H9 (cell line): ENCODE measurements at regions not wholly inside any gene's neighbourhood (a gene's known extent, or its start where the extent isn't known, plus 50 kb on each side); places are given as distances from the start of the nearest gene placed in this dataset.

Experiments used
- DNase-seq: peaks from one replicate; pipeline ENCODE4 v3.0.0-alpha.2; 2017
- H2AFZ ChIP-seq: one replicate; pipeline ENCODE4 v1.6.1; 2013; ENCODE audit warnings: mild to moderate bottlenecking, low read length, control low read depth, moderate library complexity
- H2AK5ac ChIP-seq: 2 replicates; pipeline ENCODE4 v1.6.1; 2013; ENCODE audit warnings: low read length, control low read depth, mixed read lengths; ENCODE audit not compliant: insufficient read length
- H2BK120ac ChIP-seq: one replicate; pipeline ENCODE4 v1.6.1; 2013; ENCODE audit warnings: low read depth, mild to moderate bottlenecking, low read length, control low read depth, inconsistent platforms; ENCODE audit not compliant: poor library complexity, severe bottlenecking
- H2BK12ac ChIP-seq: 2 replicates; pipeline ENCODE4 v1.6.1; 2013; ENCODE audit warnings: low read length, control low read depth, mixed read lengths, low read depth; ENCODE audit not compliant: insufficient read length
- H2BK15ac ChIP-seq: 2 replicates; pipeline ENCODE4 v1.6.1; 2013; ENCODE audit warnings: low read depth, low read length, control low read depth
- H2BK20ac ChIP-seq: one replicate; pipeline ENCODE4 v1.6.1; 2013; ENCODE audit warnings: low read depth, mild to moderate bottlenecking, low read length, control low read depth, inconsistent platforms; ENCODE audit not compliant: poor library complexity, severe bottlenecking
- H2BK5ac ChIP-seq: 2 replicates; pipeline ENCODE4 v1.6.1; 2013; ENCODE audit warnings: low read length, control low read depth, mixed read lengths; ENCODE audit not compliant: insufficient read length
- H3K14ac ChIP-seq: 2 replicates; pipeline ENCODE4 v1.6.1; 2013; ENCODE audit warnings: low read length, control low read depth; ENCODE audit not compliant: insufficient read depth
- H3K18ac ChIP-seq: 2 replicates; pipeline ENCODE4 v1.6.1; 2013; ENCODE audit warnings: low read depth, mild to moderate bottlenecking, mixed read lengths, low read length, control low read depth; ENCODE audit not compliant: insufficient read length
- H3K23ac ChIP-seq: 2 replicates; pipeline ENCODE4 v1.6.1; 2013; ENCODE audit warnings: low read length, control low read depth, mixed read lengths, low read depth; ENCODE audit not compliant: insufficient read length
- H3K23me2 ChIP-seq: 2 replicates; pipeline ENCODE4 v1.6.1; 2013; ENCODE audit warnings: low read depth, mild to moderate bottlenecking, mixed read lengths, low read length, control low read depth; ENCODE audit not compliant: insufficient read length, poor library complexity, severe bottlenecking
- H3K27ac ChIP-seq: 2 replicates; pipeline ENCODE4 v1.5.1; 2013; ENCODE audit warnings: low read length, control low read depth, mixed read lengths, low read depth; ENCODE audit not compliant: insufficient read length
- H3K27me3 ChIP-seq: 2 replicates; pipeline ENCODE4 v1.6.1; 2013; ENCODE audit warnings: low read length, control low read depth, inconsistent platforms; ENCODE audit not compliant: insufficient read depth
- H3K4ac ChIP-seq: 2 replicates; pipeline ENCODE4 v1.6.1; 2013; ENCODE audit warnings: low read depth, mild to moderate bottlenecking, control low read depth, inconsistent platforms, low read length, moderate library complexity
- H3K4me1 ChIP-seq: 2 replicates; pipeline ENCODE4 v1.6.1; 2013; ENCODE audit warnings: low read length, control low read depth, inconsistent platforms; ENCODE audit not compliant: insufficient read depth
- H3K4me2 ChIP-seq: 2 replicates; pipeline ENCODE4 v1.6.1; 2013; ENCODE audit warnings: low read length, control low read depth, mixed read lengths; ENCODE audit not compliant: insufficient read length, insufficient read depth
- H3K56ac ChIP-seq: 2 replicates; pipeline ENCODE4 v1.6.1; 2013; ENCODE audit warnings: low read depth, mild to moderate bottlenecking, mixed read lengths, low read length, control low read depth; ENCODE audit not compliant: insufficient read length
- H3K79me1 ChIP-seq: 2 replicates; pipeline ENCODE4 v1.6.1; 2013; ENCODE audit warnings: low read depth, mild to moderate bottlenecking, moderate library complexity, low read length, control low read depth, inconsistent platforms; ENCODE audit not compliant: insufficient read depth, poor library complexity, severe bottlenecking
- H3K79me2 ChIP-seq: 2 replicates; pipeline ENCODE4 v1.6.1; 2013; ENCODE audit warnings: low read length, control low read depth, inconsistent platforms; ENCODE audit not compliant: insufficient read depth
- H3K9ac ChIP-seq: 2 replicates; pipeline ENCODE4 v1.6.1; 2013; ENCODE audit warnings: low read length, control low read depth, mixed read lengths; ENCODE audit not compliant: insufficient read length; ENCODE audit errors: extremely low read depth
- H3K9me3 ChIP-seq: one replicate; pipeline ENCODE4 v1.6.1; 2013; ENCODE audit warnings: low read depth, low read length, inconsistent platforms; ENCODE audit not compliant: control insufficient read depth
- H3T11ph ChIP-seq: one replicate; pipeline ENCODE4 v1.6.1; 2013; ENCODE audit warnings: mild to moderate bottlenecking, low read length, control low read depth, inconsistent platforms
- H4K20me1 ChIP-seq: one replicate; pipeline ENCODE4 v1.6.1; 2013; ENCODE audit not compliant: control insufficient read depth, insufficient read length, insufficient read depth
- H4K5ac ChIP-seq: 2 replicates; pipeline ENCODE4 v1.6.1; 2013; ENCODE audit warnings: low read depth, mild to moderate bottlenecking, mixed read lengths, low read length, control low read depth; ENCODE audit not compliant: insufficient read length
- H4K8ac ChIP-seq: replicated peaks from 2 replicates; pipeline ENCODE4 v1.6.1; 2013; ENCODE audit warnings: low read length, control low read depth, mixed read lengths, low read depth; ENCODE audit not compliant: insufficient read length
- H4K91ac ChIP-seq: 2 replicates; pipeline ENCODE4 v1.6.1; 2013; ENCODE audit warnings: low read depth, mild to moderate bottlenecking, moderate library complexity, mixed read lengths, low read length, control low read depth; ENCODE audit not compliant: insufficient read length
- H3K27ac Mint-ChIP-seq, 3 experiments: 2 replicates in 2 of 3; 3 replicates in 1 of 3; pipeline ENCODE4 v1.8.0; 2020 to 2021; ENCODE audit warnings: mixed read lengths in 3 of 3, mild to moderate bottlenecking in 1 of 3, moderate library complexity in 1 of 3
- H3K27me3 Mint-ChIP-seq: 2 replicates; pipeline ENCODE4 v1.8.0; 2021; ENCODE audit warnings: low read depth, mild to moderate bottlenecking, moderate library complexity, mixed read lengths
- H3K36me3 Mint-ChIP-seq, 3 experiments: 2 replicates in 2 of 3; 3 replicates in 1 of 3; pipeline ENCODE4 v1.8.0; 2020 to 2021; ENCODE audit warnings: low read depth in 3 of 3, mixed read lengths in 3 of 3; ENCODE audit not compliant: insufficient read depth in 1 of 3
- H3K4me1 Mint-ChIP-seq, 2 experiments: 2 replicates each; pipeline ENCODE4 v1.8.0; 2020; ENCODE audit warnings: mixed read lengths in 2 of 2
- H3K4me3 Mint-ChIP-seq, 2 experiments: 2 replicates in 1 of 2; 3 replicates in 1 of 2; pipeline ENCODE4 v1.8.0; 2020 to 2021; ENCODE audit warnings: mild to moderate bottlenecking in 2 of 2, mixed read lengths in 2 of 2, moderate library complexity in 1 of 2
- H3K9me3 Mint-ChIP-seq, 2 experiments: 2 replicates in 1 of 2; 3 replicates in 1 of 2; pipeline ENCODE4 v1.8.0; 2020; ENCODE audit warnings: mild to moderate bottlenecking in 2 of 2, mixed read lengths in 2 of 2, moderate library complexity in 1 of 2
- WGBS: extraction: QIAGEN DNeasy Blood & Tissue Kit; methylation state at CpG from one replicate; pipeline ENCODE4 v1.1.7; 2013; ENCODE audit warnings: missing lambda C conversion rate, low lambda C conversion rate, mixed read lengths; ENCODE audit not compliant: insufficient read length; ENCODE audit errors: extremely low coverage; 5-methylcytosine and 5-hydroxymethylcytosine counted together
- TF ChIP-seq, protein P1 (sequence below): fragments of 200-600 bp; sonication (generic); conservative IDR thresholded peaks from 3 replicates; pipeline ENCODE4 v1.8.0; 2021; ENCODE audit warnings: antibody characterized with exemption, mild to moderate bottlenecking

DNA sequence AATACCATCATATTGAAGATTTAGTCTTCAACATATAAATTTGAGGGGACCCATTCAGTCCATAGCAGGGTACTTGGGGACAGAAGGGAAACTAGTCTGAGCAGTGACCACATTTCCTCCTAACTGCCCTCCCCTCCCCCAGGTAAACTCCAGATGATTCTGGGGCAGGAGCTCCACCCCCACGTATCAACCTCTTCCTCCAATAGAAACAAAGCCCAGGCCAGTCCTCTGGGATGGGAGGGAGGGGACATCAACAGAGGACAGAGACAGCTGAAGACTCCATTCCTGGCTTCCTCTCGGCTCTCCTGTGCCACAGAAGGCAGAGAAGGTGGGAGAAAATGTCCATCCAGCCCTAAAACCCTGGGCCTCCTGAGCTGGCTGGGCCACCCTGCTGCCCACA lies 85.0 kb upstream of the TOP1 start:
- Histone ChIP-seq H2BK12ac (no peak overlapping the region), H3K27me3 (no peaks in the 10 kb centered on the region), H3K4ac (no peak overlapping the region), H3K18ac (no peak overlapping the region), H2BK5ac (no peak overlapping the region), H3K4me1 (no peaks in the 10 kb centered on the region), H4K5ac (no peak overlapping the region), H2BK15ac (no peak overlapping the region), H3K79me2 (no peaks in the 10 kb centered on the region), H3K23ac (no peak overlapping the region), H3K9me3 (no peaks in the 10 kb centered on the region), H2BK20ac (no peak overlapping the region), H4K8ac (no peak overlapping the region), H3K79me1 (no peaks in the 10 kb centered on the region), H3K27ac (no peak overlapping the region), H2BK120ac (no peak overlapping the region), H3K14ac (no peak overlapping the region; the same call in 1 of the 2 replicates), H3K23me2 (no peaks in the 10 kb centered on the region), H3K9ac (no peak overlapping the region), H4K91ac (no peak overlapping the region), H3T11ph (no peak overlapping the region), H4K20me1 (no peaks in the 10 kb centered on the region), H2AK5ac (no peak overlapping the region), H3K4me2 (no peak overlapping the region), H3K56ac (no peak overlapping the region), H2AFZ (no peak overlapping the region)
- TF ChIP-seq, protein P1, sequence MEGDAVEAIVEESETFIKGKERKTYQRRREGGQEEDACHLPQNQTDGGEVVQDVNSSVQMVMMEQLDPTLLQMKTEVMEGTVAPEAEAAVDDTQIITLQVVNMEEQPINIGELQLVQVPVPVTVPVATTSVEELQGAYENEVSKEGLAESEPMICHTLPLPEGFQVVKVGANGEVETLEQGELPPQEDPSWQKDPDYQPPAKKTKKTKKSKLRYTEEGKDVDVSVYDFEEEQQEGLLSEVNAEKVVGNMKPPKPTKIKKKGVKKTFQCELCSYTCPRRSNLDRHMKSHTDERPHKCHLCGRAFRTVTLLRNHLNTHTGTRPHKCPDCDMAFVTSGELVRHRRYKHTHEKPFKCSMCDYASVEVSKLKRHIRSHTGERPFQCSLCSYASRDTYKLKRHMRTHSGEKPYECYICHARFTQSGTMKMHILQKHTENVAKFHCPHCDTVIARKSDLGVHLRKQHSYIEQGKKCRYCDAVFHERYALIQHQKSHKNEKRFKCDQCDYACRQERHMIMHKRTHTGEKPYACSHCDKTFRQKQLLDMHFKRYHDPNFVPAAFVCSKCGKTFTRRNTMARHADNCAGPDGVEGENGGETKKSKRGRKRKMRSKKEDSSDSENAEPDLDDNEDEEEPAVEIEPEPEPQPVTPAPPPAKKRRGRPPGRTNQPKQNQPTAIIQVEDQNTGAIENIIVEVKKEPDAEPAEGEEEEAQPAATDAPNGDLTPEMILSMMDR: no peak
- H3K36me3 Mint-ChIP-seq: no peaks in the 10 kb centered on the region; a peak in 1 of 7 replicates
- H3K4me3 Mint-ChIP-seq: no peak overlapping the region
- H3K27me3 Mint-ChIP-seq: no peaks in the 10 kb centered on the region; the same call in none of the 2 replicates
- H3K4me1 Mint-ChIP-seq: peaks cover 5 to 20% of the 10 kb centered on the region in 2 experiments
- DNase-seq: peak; percentile 45
- WGBS: no CpG with 5 or more reads among the region's 2 CpGs
- peak overlapping the region in 1 of 3 experiments; percentile 40; a peak in 1 of 7 replicates for H3K27ac Mint-ChIP-seq
- H3K9me3 Mint-ChIP-seq: no peaks in the 10 kb centered on the region; a peak in 1 of 5 replicates
